ENCODE measurements at regions not wholly inside any gene's neighbourhood (a gene's known extent, or its start where the extent isn't known, plus 50 kb on each side); places are given as distances from the start of the nearest gene placed in this dataset.
"Not testable (repeated sequence)": the region's sequence is repeated elsewhere in the genome, so short reads cannot be mapped to it uniquely, and the experiment has no call there.

DNA sequence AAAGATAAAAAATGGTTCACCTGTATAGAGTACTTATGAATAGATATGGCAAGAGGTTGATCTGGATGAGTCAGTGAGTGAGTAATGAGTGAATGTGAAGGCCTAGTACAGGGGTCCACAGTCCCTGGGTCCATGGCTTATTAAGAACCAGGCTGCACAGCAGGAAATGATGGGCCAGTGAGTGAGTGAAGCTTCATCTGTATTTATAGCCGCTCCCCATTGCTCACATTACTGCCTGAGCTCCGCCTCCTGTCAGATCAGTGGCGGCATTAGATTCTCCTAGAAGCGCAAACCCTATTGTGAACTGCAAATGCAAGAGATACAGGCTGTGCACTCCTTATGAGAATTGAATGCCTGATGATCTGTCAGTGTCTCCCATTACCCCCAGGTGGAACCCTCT, 307.7 kb upstream of the ZNF608 start:
- no peak for DNase-seq (ENCODE audit: low read depth)
- no peak overlapping the region for H3K4me3 ChIP-seq (ENCODE audit: low read depth, low read length)

DNA sequence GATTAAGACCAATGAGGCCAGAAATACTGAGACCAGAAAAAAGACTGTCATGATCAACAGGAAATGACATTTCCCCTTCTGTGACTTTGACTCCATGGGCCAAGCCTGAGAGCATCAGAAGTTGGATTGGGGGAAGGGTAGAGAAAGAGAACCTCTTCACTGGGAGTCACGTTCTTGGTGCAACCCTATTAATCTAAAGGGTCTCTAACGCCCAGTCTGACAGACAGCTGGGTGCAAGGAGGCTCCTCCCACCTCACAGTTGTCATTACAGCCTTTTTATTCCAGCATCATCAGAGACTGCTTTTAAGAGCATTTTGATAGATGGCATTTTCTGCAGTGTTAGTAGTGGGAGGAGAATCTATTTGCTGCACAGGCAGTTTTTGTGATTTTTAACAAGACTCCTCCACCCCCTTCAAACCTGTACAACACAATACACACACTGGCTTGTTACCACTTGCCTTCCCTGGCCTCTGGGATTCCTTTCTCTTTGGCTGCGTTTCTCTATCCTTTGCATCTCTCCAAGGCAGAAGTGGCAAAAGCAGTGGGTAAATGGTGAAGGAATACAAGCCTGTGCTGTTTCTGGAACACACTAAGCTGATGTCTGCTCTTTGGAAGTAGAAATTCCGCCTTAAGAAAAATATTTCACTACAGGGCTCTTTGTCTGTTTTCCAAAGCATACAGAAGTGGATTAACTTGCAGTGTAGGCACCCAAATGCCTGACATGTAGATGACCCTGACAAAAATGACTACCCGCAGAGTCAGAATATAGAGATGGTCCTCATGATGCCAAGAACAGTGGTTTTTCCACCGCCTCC, 310.4 kb upstream of the ZNF608 start:
- DNase-seq (ENCODE audit: low read depth) = no peak
- H3K4me3 ChIP-seq (ENCODE audit: low read depth, low read length) = no peak overlapping the region

DNA sequence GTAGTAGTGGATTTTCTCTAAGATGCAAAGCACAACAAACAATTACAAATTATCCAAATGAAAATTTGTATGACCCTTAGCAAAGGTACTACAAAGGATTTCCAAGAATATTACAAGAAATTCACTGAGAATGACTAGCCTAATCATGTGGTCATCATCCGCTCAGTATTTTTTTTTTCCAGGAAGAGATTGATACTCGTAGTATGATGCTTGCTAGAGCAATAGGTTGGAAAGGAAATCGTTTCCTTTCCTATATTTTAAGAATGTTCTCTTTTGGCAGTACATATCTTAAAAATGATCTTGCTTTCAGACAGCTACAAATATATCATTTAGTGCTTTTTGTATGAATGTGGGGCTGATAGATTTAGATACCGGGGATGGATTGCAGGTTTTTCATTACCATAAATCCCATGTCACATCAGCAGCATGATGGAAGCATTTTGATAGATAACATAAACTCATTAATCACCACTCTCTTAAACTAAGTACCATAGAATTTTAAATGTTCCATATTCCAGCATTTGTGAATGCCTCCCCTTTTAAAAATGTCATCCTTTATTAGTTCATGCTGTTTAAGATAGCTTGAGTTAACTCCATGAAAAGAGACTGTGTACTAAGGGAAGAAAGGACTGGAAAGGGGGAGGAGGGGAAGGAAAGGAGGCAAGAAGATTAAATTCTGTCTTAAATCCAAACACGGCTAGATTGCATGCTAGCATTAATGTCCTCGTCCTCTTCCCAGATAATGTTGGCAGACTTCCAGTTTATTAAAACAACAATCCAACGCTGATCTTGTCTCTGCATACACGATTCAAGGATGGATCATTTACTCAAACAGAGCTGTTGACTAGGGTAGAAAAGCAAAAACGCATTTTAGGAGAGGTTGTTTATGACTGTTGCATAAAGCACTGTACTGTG, 311.7 kb upstream of the ZNF608 start:
- no peak overlapping the region for H3K4me3 ChIP-seq (ENCODE audit: low read depth, low read length)
- peak; percentile 65 for DNase-seq (ENCODE audit: low read depth)

DNA sequence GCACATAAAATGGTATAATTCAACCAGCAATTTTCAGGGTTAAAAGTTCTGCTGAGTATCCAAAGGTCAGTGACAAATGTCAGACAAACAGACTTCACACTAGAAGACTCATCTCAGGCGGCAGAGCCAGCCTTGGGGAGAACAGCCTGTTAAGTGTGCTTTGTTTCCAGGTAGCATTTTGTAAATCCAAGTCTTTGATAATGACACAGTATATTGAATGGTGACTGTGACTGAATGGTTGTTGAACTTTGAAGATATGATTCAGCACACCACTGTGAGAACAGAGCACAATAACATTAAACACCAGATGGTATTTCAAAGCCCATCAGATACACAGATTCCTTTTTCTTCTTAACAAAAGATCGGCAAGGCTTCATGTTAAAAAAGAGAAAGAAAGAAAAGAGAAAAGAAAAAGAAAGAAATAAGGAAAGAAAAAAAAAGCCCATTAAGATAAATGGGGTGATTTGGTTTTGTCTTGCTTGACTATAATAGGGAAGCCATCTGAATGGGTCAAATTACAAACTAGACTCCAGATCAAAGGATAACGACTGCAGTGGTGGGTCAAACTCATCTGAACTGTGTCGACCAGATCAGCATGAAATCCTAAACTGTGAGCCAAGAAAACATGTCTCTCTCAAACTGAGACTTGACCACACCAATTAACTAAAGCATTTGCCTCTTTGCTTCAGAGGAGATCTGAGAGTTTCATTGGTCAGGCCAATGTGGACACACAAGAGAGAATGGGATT, 313.0 kb upstream of the ZNF608 start:
- no peak for DNase-seq (ENCODE audit: low read depth)
- H3K4me3 ChIP-seq (ENCODE audit: low read depth, low read length) = no peak overlapping the region

DNA sequence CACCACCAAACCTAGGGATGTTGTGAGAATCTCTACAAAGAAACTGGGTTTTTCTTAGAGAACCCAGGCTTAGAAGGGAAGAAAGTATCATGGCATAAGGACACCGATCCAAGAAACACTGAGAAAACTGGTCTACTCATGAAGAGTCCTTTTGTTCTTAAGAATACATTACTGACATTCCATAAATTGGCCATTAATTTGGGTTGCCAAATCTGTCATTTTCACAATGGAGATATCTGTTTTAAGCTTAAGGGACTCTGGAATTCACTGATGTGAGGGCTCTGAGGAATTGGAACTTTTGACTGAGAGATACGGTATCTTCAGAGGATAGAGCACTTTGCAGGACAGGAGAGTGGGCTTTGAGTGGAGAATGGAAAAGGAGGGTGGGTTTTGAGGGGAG, 315.3 kb upstream of the ZNF608 start:
- no peak overlapping the region for H3K4me3 ChIP-seq (ENCODE audit: low read depth, low read length)

DNA sequence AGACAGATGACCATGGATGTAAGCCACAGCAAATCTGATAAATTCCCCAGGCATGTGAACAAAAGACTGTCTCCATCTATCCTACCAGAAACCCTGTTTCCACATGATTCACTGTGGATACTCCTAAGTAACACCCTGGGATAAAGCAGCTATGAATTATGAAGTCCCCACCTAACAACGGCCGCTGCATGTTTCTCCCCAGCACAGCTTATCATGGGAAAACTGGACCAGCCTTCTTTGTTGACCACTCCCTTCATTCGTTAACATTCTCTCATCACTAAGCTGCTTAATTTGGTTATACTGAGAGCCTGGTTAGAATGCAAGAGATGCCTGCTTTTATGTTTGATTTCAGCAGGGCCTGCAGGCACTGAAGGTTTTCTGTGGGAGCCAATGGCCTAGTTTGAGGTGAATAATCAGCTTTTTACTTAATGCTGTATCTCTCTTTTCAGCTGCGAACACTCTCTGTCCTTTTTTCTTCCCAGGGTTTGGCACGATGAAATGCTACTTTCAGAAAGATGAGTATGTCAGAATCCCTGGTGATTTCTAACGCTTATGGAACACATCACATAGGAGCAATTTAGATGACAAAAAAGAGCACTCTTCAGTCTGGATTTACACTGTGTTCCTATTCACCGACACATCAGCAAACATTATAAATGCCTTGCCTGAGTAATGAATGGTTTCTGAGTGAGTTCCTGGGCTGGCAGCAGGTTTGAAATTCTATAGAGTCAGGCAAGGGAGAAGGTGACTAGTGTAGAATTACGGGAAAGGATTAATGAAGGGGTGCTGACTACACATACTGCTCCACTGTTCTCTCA, 318.4 kb upstream of the ZNF608 start:
- H3K4me3 ChIP-seq (ENCODE audit: low read depth, low read length) = no peak overlapping the region
- DNase-seq (ENCODE audit: low read depth) = no peak

More for the DNA sequence above, 315.3 kb upstream of the ZNF608 start:
- DNase-seq (ENCODE audit: low read depth) = no peak

DNA sequence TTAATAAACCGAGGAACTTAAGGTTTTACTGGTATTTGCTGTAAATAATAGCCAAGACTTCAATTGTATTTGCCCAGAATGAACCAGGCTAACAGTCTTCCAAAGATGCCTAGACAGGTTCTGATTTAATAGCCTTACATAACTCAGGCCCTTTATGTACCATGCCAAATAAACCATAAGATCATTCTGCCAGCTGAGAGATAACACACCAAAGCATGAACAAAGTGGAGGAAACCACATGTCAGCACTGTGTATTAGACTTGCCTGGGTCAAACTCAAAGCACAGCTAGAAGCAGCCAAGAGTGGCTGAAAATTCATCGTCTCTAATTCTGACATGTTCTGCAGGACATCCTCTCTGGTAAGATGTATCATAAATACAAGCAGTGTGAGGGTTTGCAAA, 319.3 kb upstream of the ZNF608 start:
- no peak overlapping the region for H3K4me3 ChIP-seq (ENCODE audit: low read depth, low read length)
- DNase-seq (ENCODE audit: low read depth) = no peak

DNA sequence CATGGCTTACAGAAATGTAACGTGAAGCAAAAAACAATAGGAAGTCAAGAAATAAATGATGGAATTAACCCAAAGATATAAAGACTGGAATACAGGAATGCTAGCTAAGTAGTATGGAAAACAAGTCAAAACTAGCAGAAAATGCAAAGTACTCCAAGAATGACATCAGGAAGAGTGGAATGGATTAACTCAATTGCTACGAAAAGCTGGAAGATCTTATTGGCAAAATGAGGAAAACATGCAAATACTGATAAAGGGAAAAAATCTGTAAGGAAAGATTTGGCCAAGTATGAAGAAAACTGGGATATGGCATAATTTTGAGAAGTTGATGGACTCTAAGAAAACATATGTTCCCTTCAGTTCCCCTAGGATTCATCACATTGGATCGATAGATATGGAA, 324.5 kb upstream of the ZNF608 start:
- no peak for DNase-seq (ENCODE audit: low read depth)

DNA sequence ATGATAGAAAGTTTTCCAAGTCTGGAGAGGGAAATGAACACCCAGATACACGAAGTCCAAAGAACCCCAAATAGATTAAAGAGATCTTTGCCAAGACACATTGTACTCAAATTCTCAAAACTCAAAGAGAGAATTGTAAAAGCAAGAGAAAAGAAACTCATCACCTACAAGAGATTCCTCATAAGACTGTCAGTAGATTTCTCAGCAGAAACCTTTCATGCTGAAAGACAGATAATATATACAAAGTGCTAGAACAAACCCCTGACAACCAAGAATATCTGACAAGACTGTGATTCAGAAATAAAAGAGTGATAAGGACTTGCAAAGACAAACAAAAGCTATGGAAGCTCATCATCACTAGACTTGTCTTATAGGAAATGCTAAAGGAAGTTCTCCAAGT, 326.7 kb upstream of the ZNF608 start:
- no peak overlapping the region for H3K4me3 ChIP-seq (ENCODE audit: low read depth, low read length)
- DNase-seq (ENCODE audit: low read depth) = no peak

More for the DNA sequence above, 324.5 kb upstream of the ZNF608 start:
- no peak overlapping the region for H3K4me3 ChIP-seq (ENCODE audit: low read depth, low read length)

DNA sequence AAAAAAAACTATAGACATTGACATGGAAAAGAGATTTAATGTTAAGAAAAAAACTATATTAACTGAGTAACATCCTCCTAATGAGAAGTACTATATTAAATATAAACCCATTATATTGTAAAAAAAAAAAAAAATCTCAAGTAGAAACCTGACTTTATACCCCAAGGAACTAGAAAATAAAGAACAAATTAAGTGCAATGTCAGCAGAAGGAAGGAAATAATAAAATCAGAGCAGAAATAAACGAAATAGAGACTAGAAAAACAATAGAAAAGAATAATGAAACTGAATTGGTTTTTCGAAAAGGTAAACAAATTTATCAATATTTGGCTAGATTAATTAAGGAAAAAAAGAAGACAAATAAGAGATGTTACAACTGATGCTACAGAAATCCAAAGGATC, 329.1 kb upstream of the ZNF608 start:
- no peak overlapping the region for H3K4me3 ChIP-seq (ENCODE audit: low read depth, low read length)

DNA sequence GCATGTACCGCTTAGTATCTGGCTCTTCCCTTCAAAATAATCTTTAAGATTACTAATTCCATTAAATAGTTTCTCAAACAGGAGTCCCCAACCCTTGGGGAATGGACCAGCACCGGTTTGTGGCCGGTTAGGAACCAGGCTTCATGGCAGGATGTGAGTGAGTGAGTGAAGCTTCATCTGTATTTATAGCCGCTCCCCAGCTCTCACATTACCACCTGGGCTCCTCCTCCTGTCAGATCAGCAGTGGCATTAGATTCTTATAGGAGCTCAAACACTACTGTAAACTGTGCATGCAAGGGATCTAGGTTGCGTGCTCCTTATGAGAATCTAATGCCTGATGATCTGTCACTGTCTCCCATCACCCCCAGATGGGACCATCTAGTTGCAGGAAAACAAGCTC, 332.6 kb upstream of the ZNF608 start:
- not testable (repeated sequence) for H3K4me3 ChIP-seq (ENCODE audit: low read depth, low read length); DNase-seq (ENCODE audit: low read depth)

More for the DNA sequence above, 329.1 kb upstream of the ZNF608 start:
- no peak for DNase-seq (ENCODE audit: low read depth)

DNA sequence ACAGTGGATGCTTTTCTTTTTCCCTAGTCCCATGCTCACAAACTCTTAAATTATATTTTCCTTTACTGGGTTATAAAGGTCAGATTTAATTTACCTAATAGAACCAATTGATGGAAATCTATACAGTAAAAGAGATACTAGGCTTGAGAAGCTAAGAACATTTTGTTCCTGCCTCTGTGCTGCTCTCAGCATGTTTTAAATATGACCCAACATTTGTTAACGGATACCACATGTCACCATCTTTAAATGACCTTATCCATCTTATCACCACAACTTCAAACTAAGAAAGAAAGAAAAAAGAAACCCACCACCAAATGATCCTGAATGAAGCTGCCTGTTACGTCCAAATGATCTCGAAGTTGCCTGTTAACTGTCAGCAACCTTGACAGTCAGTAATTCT, 334.7 kb upstream of the ZNF608 start:
- H3K4me3 ChIP-seq (ENCODE audit: low read depth, low read length) = no peak overlapping the region
- DNase-seq (ENCODE audit: low read depth) = no peak

DNA sequence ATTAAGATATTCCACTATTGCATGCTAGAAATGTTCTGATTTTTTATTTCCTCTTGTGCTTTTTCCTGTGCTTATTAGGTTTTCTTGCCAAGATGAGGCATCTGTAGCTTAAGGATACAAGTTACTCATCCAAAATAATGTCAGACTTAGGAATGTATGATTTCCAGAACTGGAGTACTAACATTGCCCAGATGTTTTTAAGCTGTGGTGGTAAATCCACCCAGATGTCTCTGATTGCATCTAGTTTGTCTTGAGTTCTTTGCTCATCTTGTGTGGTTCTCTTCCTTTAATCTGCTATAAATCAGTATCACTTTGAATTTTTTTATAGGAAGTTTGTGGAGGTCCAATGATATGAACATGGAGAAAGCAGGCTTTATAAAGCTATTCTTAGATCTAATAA, 337.5 kb upstream of the ZNF608 start:
- H3K4me3 ChIP-seq (ENCODE audit: low read depth, low read length) = no peak overlapping the region
- peak; percentile 78 for DNase-seq (ENCODE audit: low read depth)

DNA sequence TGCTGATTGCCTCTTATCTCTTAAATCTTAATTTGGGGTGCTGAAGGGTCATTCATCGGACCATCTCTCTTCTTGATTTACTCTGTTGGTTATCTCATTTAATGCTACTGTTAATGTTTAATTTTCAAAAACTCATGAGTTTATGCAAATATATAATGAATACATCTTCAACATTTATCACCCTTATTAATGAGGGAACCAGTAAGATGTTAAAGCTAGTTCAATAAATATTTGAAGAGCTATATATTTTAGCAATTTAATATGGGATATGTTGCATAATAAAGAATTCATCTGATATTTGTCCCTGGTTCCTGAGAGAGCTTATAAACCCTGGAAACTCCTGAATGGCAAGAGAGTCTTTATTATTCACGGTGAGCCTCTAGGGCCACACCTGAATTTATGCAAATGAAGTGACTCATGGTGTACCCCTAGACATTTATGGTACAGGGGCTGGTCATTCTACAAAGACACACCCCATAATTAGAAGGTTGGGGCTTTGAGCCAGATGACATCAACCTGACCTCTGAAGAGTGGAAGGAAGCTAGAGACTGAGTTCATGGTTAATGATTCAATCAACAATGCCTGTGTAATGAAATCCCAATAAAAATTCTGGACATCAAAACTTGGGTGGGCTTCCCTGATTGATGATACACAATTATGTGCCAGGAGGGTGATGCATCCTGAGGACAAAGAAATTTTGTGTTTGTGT, 339.5 kb upstream of the ZNF608 start:
- no peak for DNase-seq (ENCODE audit: low read depth)
- no peak overlapping the region for H3K4me3 ChIP-seq (ENCODE audit: low read depth, low read length)

DNA sequence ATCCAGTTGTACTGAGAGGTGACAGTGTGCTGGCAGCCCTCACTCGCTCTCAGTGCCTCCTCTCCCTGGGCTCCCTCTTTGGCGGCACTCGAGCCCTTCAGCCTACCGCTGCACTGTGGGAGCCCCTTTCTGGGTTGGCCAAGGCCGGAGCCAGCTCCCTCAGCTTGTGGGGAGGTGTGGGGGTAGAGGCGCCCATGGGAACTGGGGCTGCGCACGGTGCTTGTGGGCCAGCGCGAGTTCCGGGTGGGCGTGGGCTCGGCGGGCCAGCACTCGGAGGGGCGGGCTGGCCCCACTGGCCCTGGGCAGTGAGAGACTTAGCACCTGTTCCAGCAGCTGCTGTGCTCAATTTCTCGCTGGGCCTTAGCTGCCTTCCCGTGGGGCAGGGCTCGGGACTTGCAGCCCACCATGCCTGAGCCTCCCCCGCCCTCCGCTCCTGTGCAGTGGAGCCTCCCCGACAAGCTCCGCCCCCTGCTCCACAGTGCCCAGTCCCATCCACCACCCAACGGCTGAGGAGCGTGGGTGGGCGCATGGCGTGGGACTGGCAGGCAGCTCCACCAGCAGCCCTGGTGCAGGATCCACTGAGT, 342.2 kb upstream of the ZNF608 start:
- DNase-seq (ENCODE audit: low read depth) = no peak
- no peak overlapping the region for H3K4me3 ChIP-seq (ENCODE audit: low read depth, low read length)

DNA sequence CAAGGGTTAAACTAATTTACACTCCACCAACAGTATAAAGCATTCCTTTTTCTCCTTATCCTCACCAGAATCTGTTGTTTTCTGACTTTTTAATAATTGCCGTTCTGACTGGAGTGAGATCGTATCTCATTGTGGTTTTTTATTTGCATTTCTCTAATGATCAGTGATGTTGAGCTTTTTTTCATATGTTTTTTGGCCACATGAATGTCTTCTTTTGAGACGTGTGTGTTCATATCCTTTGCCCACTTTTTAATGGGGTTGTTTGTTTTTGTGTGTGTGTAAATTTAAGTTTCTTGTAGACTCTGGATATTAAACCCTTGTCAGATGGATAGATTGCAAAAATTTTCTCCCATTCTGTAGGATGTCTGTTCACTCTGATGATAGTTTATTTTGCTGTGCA, 345.7 kb upstream of the ZNF608 start:
- not testable (repeated sequence) for DNase-seq (ENCODE audit: low read depth); H3K4me3 ChIP-seq (ENCODE audit: low read depth, low read length)

DNA sequence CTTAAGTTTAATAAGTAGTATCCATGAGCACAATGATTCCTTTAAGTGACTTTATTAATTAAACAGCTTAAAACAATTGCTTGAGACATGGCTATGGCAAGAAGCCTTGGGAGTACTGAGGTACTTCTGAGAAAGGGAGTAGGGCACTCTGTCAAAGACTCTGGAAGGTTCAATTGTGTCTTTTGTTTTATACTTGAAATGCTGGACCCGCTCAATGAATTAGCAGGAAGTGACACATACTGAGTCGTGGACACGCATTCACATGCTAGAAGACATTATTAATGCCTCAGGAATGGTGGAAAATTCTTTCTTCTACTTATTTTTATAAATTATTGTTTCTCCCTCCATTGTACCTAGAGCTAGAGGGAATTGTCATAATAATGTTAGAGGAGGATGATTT, 347.3 kb upstream of the ZNF608 start:
- no peak overlapping the region for H3K4me3 ChIP-seq (ENCODE audit: low read depth, low read length)
- peak; percentile 65 for DNase-seq (ENCODE audit: low read depth)

DNA sequence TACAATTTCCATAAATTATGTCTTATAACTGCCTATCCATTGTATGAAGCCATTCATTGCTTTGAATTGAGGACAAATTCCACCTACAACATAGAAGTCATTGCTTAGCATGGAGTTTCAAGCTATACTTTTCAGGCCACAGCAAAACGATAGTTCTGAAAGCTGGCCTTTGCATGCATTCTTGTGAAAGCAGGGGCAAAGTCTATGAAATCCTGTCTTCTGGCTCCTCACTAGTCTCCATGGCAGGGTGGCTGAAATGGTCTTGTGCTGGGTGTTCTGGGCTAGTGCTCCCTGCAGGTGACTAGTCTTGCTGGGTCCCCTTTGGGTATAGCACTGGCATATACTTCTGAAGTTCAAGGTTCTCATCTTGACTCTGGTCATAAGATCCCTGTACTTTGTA, 353.9 kb upstream of the ZNF608 start:
- no peak for DNase-seq (ENCODE audit: low read depth)
- no peak overlapping the region for H3K4me3 ChIP-seq (ENCODE audit: low read depth, low read length)

All from skeletal muscle cell (primary cell).